OCI-LY7 (cell line): ENCODE measurements at regions not wholly inside any gene's neighbourhood (a gene's known extent, or its start where the extent isn't known, plus 50 kb on each side); places are given as distances from the start of the nearest gene placed in this dataset.

Source experiments
- CTCF ChIP-seq: fragments of 200-600 bp; sonication (generic); conservative IDR thresholded peaks from 2 replicates; pipeline ENCODE4 v1.5.1; 2014; ENCODE audit warnings: mild to moderate bottlenecking, antibody characterized with exemption, low read length, moderate library complexity, mixed read lengths
- EZH2phosphoT487 ChIP-seq: fragments of 200-600 bp; sonication (generic); IDR thresholded peaks from 2 replicates; pipeline ENCODE4 v1.6.1; 2018; ENCODE audit warnings: low read depth, borderline replicate concordance, mild to moderate bottlenecking, mixed run types, antibody characterized with exemption, low read length, moderate library complexity, mixed read lengths

- no peak for TF ChIP-seq CTCF
- TF ChIP-seq EZH2phosphoT487, result no peak
These were observed 80.3 kb upstream of the ARHGEF7 start for GRCh38 chr13:111034811-111035210.
